B cell (primary cell): ENCODE measurements at regions not wholly inside any gene's neighbourhood (a gene's known extent, or its start where the extent isn't known, plus 50 kb on each side); places are given as distances from the start of the nearest gene placed in this dataset.

Experiments
- ATAC-seq: fragments of 200-7000 bp; cut with Tn5 transposase; one replicate; pipeline ENCODE4 v1.10.0; 2021; ENCODE audit warnings: low read depth, mild to moderate bottlenecking, moderate number of reproducible peaks, moderate library complexity
- CTCF ChIA-PET: fragments of 350-600 bp; sonication (Branson Sonifier 250); formaldehyde crosslinking; loops from one replicate; lab custom pipeline; 2021; ENCODE audit warnings: antibody characterized with exemption, inconsistent platforms; lab: Charles Lee
- POLR2A ChIA-PET: fragments of 350-600 bp; sonication (Branson Sonifier 250); formaldehyde crosslinking; loops from one replicate; lab custom pipeline; 2021; ENCODE audit warnings: antibody characterized with exemption; lab: Charles Lee
- DNase-seq: peaks from one replicate; pipeline ENCODE4 v3.0.0; 2013
- H2AFZ ChIP-seq: 2 replicates; pipeline ENCODE4 v1.6.1; 2012; ENCODE audit warnings: mild to moderate bottlenecking, low read depth, low read length; ENCODE audit not compliant: insufficient read depth, poor library complexity, severe bottlenecking
- H3K27ac ChIP-seq, 2 donors: 1 replicate in 1 of 2; 2 replicates in 1 of 2; pipeline ENCODE4 v1.5.1; 2012 to 2013; ENCODE audit warnings: low read length in 2 of 2, mild to moderate bottlenecking in 2 of 2, moderate library complexity in 1 of 2
- H3K27me3 ChIP-seq, 4 experiments: fragments of 200-600 bp in 1 of 4; sonication (generic) in 1 of 4; replicated peaks in 1 of 4; 1 replicate in 2 of 4; 2 replicates in 2 of 4; pipeline versions ENCODE4 v1.6.1 to v1.7.0; 2013 to 2016; ENCODE audit warnings: low read length in 3 of 4, mild to moderate bottlenecking in 2 of 4, mixed read lengths in 1 of 4, moderate library complexity in 1 of 4; ENCODE audit not compliant: insufficient read depth in 4 of 4, control insufficient read depth in 3 of 4; ENCODE audit errors: control extremely low read depth in 1 of 4
- H3K36me3 ChIP-seq, 2 experiments: replicated peaks in 1 of 2; 1 replicate in 1 of 2; 2 replicates in 1 of 2; pipeline versions ENCODE4 v1.6.1 to v1.7.1; 2013; ENCODE audit warnings: low read length in 1 of 2; ENCODE audit not compliant: insufficient read depth in 2 of 2, control insufficient read depth in 1 of 2; ENCODE audit errors: control extremely low read depth in 1 of 2, extremely low read depth in 1 of 2
- H3K4me1 ChIP-seq, 2 donors: fragments of 200-600 bp in 1 of 2; sonication (generic) in 1 of 2; 1 replicate in 1 of 2; 2 replicates in 1 of 2; pipeline versions ENCODE4 v1.5.1 to v1.6.1; 2013 to 2017; ENCODE audit warnings: low read length in 2 of 2; ENCODE audit not compliant: control insufficient read depth in 2 of 2, insufficient read depth in 2 of 2
- H3K4me2 ChIP-seq: replicated peaks from 2 replicates; pipeline ENCODE3; 2012; ENCODE audit warnings: mild to moderate bottlenecking, low read depth, low read length; ENCODE audit not compliant: poor library complexity, severe bottlenecking
- H3K4me3 ChIP-seq, 5 experiments: fragments of 200-600 bp in 1 of 5; sonication (generic) in 1 of 5; 1 replicate in 3 of 5; 2 replicates in 2 of 5; pipeline versions ENCODE4 v1.5.1 to v1.7.0; 2011 to 2016; ENCODE audit warnings: low read length in 4 of 5, mild to moderate bottlenecking in 4 of 5, low read depth in 2 of 5, control low read depth in 1 of 5, moderate library complexity in 1 of 5; ENCODE audit not compliant: insufficient read depth in 1 of 5; ENCODE audit errors: control extremely low read depth in 1 of 5, extremely low read depth in 1 of 5
- H3K79me2 ChIP-seq: fragments of 200-600 bp; sonication (generic); one replicate; pipeline ENCODE4 v1.6.0; 2016; ENCODE audit warnings: low read length; ENCODE audit not compliant: control insufficient read depth, insufficient read depth
- H3K9ac ChIP-seq: fragments of 200-600 bp; sonication (generic); 2 replicates; pipeline ENCODE4 v1.6.1; 2017; ENCODE audit warnings: mild to moderate bottlenecking, low read length, moderate library complexity
- H3K9me3 ChIP-seq, 3 donors: one replicate each; pipeline versions ENCODE4 v1.6.1 to v1.7.1; 2013; ENCODE audit warnings: low read length in 2 of 3; ENCODE audit not compliant: control insufficient read depth in 2 of 3, insufficient read depth in 1 of 3; ENCODE audit errors: control extremely low read depth in 1 of 3
- H4K20me1 ChIP-seq: 2 replicates; pipeline ENCODE4 v1.6.0; 2012; ENCODE audit warnings: mild to moderate bottlenecking, low read length; ENCODE audit not compliant: insufficient read depth, control insufficient read depth, poor library complexity, severe bottlenecking
- H3K27ac Mint-ChIP-seq: one replicate; pipeline ENCODE4 v1.8.0; 2021; ENCODE audit warnings: mixed read lengths
- H3K27me3 Mint-ChIP-seq: one replicate; pipeline ENCODE4 v1.8.0; 2021; ENCODE audit warnings: mixed read lengths
- H3K4me1 Mint-ChIP-seq: one replicate; pipeline ENCODE4 v1.8.0; 2021; ENCODE audit warnings: mixed read lengths
- H3K4me3 Mint-ChIP-seq: one replicate; pipeline ENCODE4 v1.8.0; 2021; ENCODE audit warnings: mixed read lengths
- H3K9me3 Mint-ChIP-seq: one replicate; pipeline ENCODE4 v1.8.0; 2022; ENCODE audit warnings: mixed read lengths; ENCODE audit not compliant: insufficient read depth
- EZH2 ChIP-seq: IDR thresholded peaks from 2 replicates; pipeline ENCODE4 v1.6.1; 2012; ENCODE audit warnings: borderline replicate concordance, low read depth, mild to moderate bottlenecking, moderate library complexity, low read length; ENCODE audit not compliant: insufficient read depth, poor library complexity, severe bottlenecking
- WGBS: methylation state at CpG from one replicate; pipeline ENCODE4 v1.1.5; 2013; ENCODE audit warnings: missing lambda C conversion rate; ENCODE audit not compliant: insufficient coverage; 5-methylcytosine and 5-hydroxymethylcytosine counted together
- intact Hi-C: fragments of 100-400 bp; cut with micrococcal nuclease; formaldehyde crosslinking; loops from one replicate; pipeline ENCODE4 v1.10.0; 2022
- TF ChIP-seq, protein P1 (sequence below): fragments of 200-600 bp; IDR thresholded peaks from one replicate; pipeline ENCODE4 v1.8.0; 2022; ENCODE audit warnings: antibody characterized with exemption, mild to moderate bottlenecking

GRCh38 chr21:16579538-16579937, 849.8 kb downstream of the USP25 start:
- no peak for ATAC-seq
- intact Hi-C loops = no loop called here
- TF ChIP-seq EZH2 = no peak
- TF ChIP-seq, protein P1, sequence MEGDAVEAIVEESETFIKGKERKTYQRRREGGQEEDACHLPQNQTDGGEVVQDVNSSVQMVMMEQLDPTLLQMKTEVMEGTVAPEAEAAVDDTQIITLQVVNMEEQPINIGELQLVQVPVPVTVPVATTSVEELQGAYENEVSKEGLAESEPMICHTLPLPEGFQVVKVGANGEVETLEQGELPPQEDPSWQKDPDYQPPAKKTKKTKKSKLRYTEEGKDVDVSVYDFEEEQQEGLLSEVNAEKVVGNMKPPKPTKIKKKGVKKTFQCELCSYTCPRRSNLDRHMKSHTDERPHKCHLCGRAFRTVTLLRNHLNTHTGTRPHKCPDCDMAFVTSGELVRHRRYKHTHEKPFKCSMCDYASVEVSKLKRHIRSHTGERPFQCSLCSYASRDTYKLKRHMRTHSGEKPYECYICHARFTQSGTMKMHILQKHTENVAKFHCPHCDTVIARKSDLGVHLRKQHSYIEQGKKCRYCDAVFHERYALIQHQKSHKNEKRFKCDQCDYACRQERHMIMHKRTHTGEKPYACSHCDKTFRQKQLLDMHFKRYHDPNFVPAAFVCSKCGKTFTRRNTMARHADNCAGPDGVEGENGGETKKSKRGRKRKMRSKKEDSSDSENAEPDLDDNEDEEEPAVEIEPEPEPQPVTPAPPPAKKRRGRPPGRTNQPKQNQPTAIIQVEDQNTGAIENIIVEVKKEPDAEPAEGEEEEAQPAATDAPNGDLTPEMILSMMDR = no peak
- H3K27ac ChIP-seq = no peak overlapping the region
- DNase-seq = no peak
- H3K27me3 ChIP-seq = no peaks in the 10 kb centered on the region
- POLR2A ChIA-PET = no interaction called here
- no peaks in the 10 kb centered on the region for H3K4me1 Mint-ChIP-seq
- no peak overlapping the region for H3K4me3 Mint-ChIP-seq
- no peaks in the 10 kb centered on the region for H3K9me3 ChIP-seq
- H2AFZ ChIP-seq = no peak overlapping the region
- H4K20me1 ChIP-seq = no peaks in the 10 kb centered on the region
- CTCF ChIA-PET = no interaction called here
- no peaks in the 10 kb centered on the region for H3K4me1 ChIP-seq
- no peak overlapping the region for H3K4me3 ChIP-seq
- 100% methylated on average over 1 of the region's 3 CpGs for WGBS
- H3K79me2 ChIP-seq = no peaks in the 10 kb centered on the region
- no peak overlapping the region for H3K27ac Mint-ChIP-seq
- no peaks in the 10 kb centered on the region for H3K36me3 ChIP-seq
- H3K9ac ChIP-seq = no peak overlapping the region
- H3K27me3 Mint-ChIP-seq = no peaks in the 10 kb centered on the region
- no peaks in the 10 kb centered on the region for H3K9me3 Mint-ChIP-seq
- no peak overlapping the region for H3K4me2 ChIP-seq

DNA sequence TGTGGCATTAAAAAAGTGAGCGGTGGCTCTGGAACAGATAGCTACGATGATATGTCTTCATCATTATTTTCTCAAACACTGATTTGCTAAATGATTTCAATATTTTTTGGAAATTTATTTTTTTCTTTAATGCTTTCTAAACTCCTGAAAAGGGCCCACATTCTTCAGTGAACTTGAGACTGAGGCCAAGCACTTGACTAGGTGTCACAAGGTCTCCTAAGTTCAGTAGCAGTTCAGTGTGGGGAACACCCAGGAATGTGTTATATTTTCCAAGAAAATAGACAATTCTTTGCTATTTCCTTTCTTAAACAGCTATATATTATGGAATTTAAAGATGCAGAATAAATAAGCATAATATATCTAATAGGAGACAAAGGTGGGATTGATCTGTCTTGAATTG, 850.9 kb downstream of the USP25 start:
- POLR2A ChIA-PET = no interaction called here
- DNase-seq (no peak), ATAC-seq (no peak)
- Histone ChIP-seq H3K27ac (no peak overlapping the region), H3K4me1 (no peaks in the 10 kb centered on the region), H3K9me3 (no peaks in the 10 kb centered on the region), H2AFZ (no peak overlapping the region), H3K79me2 (no peaks in the 10 kb centered on the region), H3K4me2 (no peak overlapping the region), H3K4me3 (no peak overlapping the region), H3K9ac (no peak overlapping the region), H3K36me3 (no peaks in the 10 kb centered on the region), H4K20me1 (no peaks in the 10 kb centered on the region), H3K27me3 (no peaks in the 10 kb centered on the region)
- WGBS = 80% methylated on average over 1 of the region's 2 CpGs
- no peaks in the 10 kb centered on the region for H3K4me1 Mint-ChIP-seq
- H3K4me3 Mint-ChIP-seq = no peak overlapping the region
- no peaks in the 10 kb centered on the region for H3K9me3 Mint-ChIP-seq
- intact Hi-C loops = no loop called here
- H3K27me3 Mint-ChIP-seq = no peaks in the 10 kb centered on the region
- CTCF ChIA-PET = no interaction called here
- H3K27ac Mint-ChIP-seq = no peak overlapping the region
- TF ChIP-seq EZH2 = no peak
- TF ChIP-seq, protein P1 = no peak
